CD14-positive monocyte (primary cell): ENCODE measurements at regions not wholly inside any gene's neighbourhood (a gene's known extent, or its start where the extent isn't known, plus 50 kb on each side); places are given as distances from the start of the nearest gene placed in this dataset.

ENCODE experiments used
- DNase-seq, 3 donors: peaks; one replicate each; pipeline ENCODE4 v3.0.0-alpha.2; 2011 to 2022
- H2AFZ ChIP-seq: 2 replicates; pipeline ENCODE4 v1.6.0; 2012; ENCODE audit warnings: mild to moderate bottlenecking, low read depth, low read length, inconsistent platforms; ENCODE audit not compliant: insufficient read depth, poor library complexity, severe bottlenecking
- H3K27ac ChIP-seq, 2 donors: 1 replicate in 1 of 2; 2 replicates in 1 of 2; pipeline ENCODE4 v1.5.1; 2012 to 2013; ENCODE audit warnings: low read length in 2 of 2, control low read depth in 1 of 2, inconsistent platforms in 1 of 2, low read depth in 1 of 2, mild to moderate bottlenecking in 1 of 2
- H3K27me3 ChIP-seq, 2 donors: one replicate each; pipeline versions ENCODE4 v1.6.0 to v1.6.1; 2011 to 2013; ENCODE audit warnings: low read length in 2 of 2; ENCODE audit not compliant: control insufficient read depth in 2 of 2, insufficient read depth in 2 of 2
- H3K36me3 ChIP-seq, 2 donors: replicated peaks in 1 of 2; 1 replicate in 1 of 2; 2 replicates in 1 of 2; pipeline versions ENCODE4 v1.5.1 to v1.6.1; 2012 to 2013; ENCODE audit warnings: low read length in 2 of 2, control low read depth in 1 of 2, inconsistent platforms in 1 of 2, mild to moderate bottlenecking in 1 of 2; ENCODE audit not compliant: insufficient read depth in 2 of 2, control insufficient read depth in 1 of 2
- H3K4me1 ChIP-seq, 2 donors: 1 replicate in 1 of 2; 2 replicates in 1 of 2; pipeline versions ENCODE4 v1.5.1 to v1.6.1; 2012 to 2013; ENCODE audit warnings: low read length in 2 of 2, control low read depth in 1 of 2, inconsistent platforms in 1 of 2, mild to moderate bottlenecking in 1 of 2, moderate library complexity in 1 of 2; ENCODE audit not compliant: insufficient read depth in 2 of 2, control insufficient read depth in 1 of 2
- H3K4me2 ChIP-seq: replicated peaks from 2 replicates; pipeline ENCODE3; 2012; ENCODE audit warnings: low read length, moderate library complexity, mild to moderate bottlenecking; ENCODE audit not compliant: poor library complexity, severe bottlenecking; ENCODE audit errors: extremely low read depth
- H3K4me3 ChIP-seq, 3 experiments: fragments of 200-600 bp in 1 of 3; sonication (generic) in 1 of 3; replicated peaks in 1 of 3; 1 replicate in 2 of 3; 2 replicates in 1 of 3; pipeline ENCODE4 v1.5.1; 2011 to 2013; ENCODE audit warnings: low read length in 3 of 3, mild to moderate bottlenecking in 3 of 3, control low read depth in 2 of 3, low read depth in 2 of 3, inconsistent platforms in 1 of 3, moderate library complexity in 1 of 3
- H3K79me2 ChIP-seq: 2 replicates; pipeline ENCODE4 v1.6.0; 2012; ENCODE audit warnings: mild to moderate bottlenecking, control low read depth, inconsistent platforms, low read length, moderate library complexity; ENCODE audit not compliant: insufficient read depth
- H3K9ac ChIP-seq: 2 replicates; pipeline ENCODE4 v1.6.0; 2017; ENCODE audit warnings: low read length, mild to moderate bottlenecking; ENCODE audit not compliant: insufficient read depth, poor library complexity, severe bottlenecking
- H3K9me3 ChIP-seq, 2 donors: replicated peaks in 1 of 2; 1 replicate in 1 of 2; 2 replicates in 1 of 2; pipeline versions ENCODE4 v1.5.1 to v1.6.1; 2012 to 2013; ENCODE audit warnings: low read length in 2 of 2, control low read depth in 1 of 2; ENCODE audit not compliant: control insufficient read depth in 1 of 2, insufficient read depth in 1 of 2
- H4K20me1 ChIP-seq: 2 replicates; pipeline ENCODE4 v1.6.0; 2012; ENCODE audit warnings: mild to moderate bottlenecking, low read length, control low read depth, moderate library complexity; ENCODE audit not compliant: insufficient read depth
- H3K27ac Mint-ChIP-seq, 7 donors: one replicate each; pipeline ENCODE4 v1.8.0; 2020; ENCODE audit warnings: mild to moderate bottlenecking in 7 of 7, mixed read lengths in 7 of 7, moderate library complexity in 6 of 7, inconsistent platforms in 2 of 7
- H3K27me3 Mint-ChIP-seq, 3 donors: one replicate each; pipeline ENCODE4 v1.8.0; 2021 to 2022; ENCODE audit warnings: low read depth in 3 of 3, mild to moderate bottlenecking in 3 of 3, mixed read lengths in 3 of 3, moderate library complexity in 3 of 3, inconsistent platforms in 1 of 3
- H3K36me3 Mint-ChIP-seq, 2 donors: one replicate each; pipeline ENCODE4 v1.8.0; 2020; ENCODE audit warnings: mixed read lengths in 2 of 2, inconsistent platforms in 1 of 2, mild to moderate bottlenecking in 1 of 2
- H3K4me1 Mint-ChIP-seq: one replicate; pipeline ENCODE4 v1.8.0; 2020; ENCODE audit warnings: mild to moderate bottlenecking, mixed read lengths
- H3K4me3 Mint-ChIP-seq, 2 donors: one replicate each; pipeline ENCODE4 v1.8.0; 2020; ENCODE audit warnings: mild to moderate bottlenecking in 2 of 2, mixed read lengths in 2 of 2, moderate library complexity in 1 of 2
- H3K9me3 Mint-ChIP-seq, 7 donors: one replicate each; pipeline ENCODE4 v1.8.0; 2020 to 2022; ENCODE audit warnings: mixed read lengths in 7 of 7, mild to moderate bottlenecking in 6 of 7, moderate library complexity in 6 of 7, inconsistent platforms in 2 of 7
- WGBS: methylation state at CpG from one replicate; pipeline ENCODE4 v1.1.5; 2013; ENCODE audit warnings: missing lambda C conversion rate; ENCODE audit not compliant: insufficient coverage; 5-methylcytosine and 5-hydroxymethylcytosine counted together
- intact Hi-C, 2 donors: fragments of 100-400 bp; cut with micrococcal nuclease; formaldehyde crosslinking; loops; one replicate each; pipeline versions ENCODE4 v1.15.0 to v1.15.1; 2023
- TF ChIP-seq, protein P1 (sequence below): fragments of 200-600 bp; IDR thresholded peaks from one replicate; pipeline ENCODE4 v1.8.0; 2022; ENCODE audit warnings: antibody characterized with exemption, mild to moderate bottlenecking

DNA sequence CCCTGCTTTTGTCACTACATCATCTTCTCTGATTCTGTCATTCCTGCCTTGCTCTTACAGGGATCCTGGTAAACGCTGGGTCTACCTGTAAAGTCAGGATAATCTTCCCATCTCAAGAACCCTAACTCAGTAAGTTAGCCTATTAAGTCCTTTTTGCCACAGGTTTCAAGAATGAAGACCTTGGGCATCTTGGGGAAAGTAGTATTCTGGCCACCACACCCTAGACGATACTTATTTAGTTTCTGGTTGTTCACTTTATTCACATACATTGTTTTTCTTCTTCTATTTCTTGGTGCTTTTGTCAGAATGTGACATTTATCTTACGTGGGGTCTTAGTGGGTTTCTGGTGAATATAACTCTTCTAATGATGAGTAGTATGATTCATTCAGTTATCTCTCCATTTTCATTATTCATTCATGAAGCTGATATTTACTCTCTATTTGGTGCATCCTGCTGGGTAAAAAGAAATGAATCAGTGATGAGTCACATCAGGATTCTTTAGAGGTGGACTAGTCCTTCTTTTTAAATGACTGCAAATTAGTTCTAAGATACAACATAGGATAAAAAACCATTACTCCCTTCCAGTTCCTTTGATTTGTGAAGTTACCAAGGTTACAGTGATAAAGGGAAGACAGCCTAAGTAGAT lies 514.4 kb upstream of the B3GALT2 start:
- no peak overlapping the region for H3K27ac Mint-ChIP-seq
- intact Hi-C loops: no loop called here
- Histone ChIP-seq H3K4me1 (no peaks in the 10 kb centered on the region), H2AFZ (no peak overlapping the region), H3K4me3 (no peak overlapping the region), H3K27me3 (no peaks in the 10 kb centered on the region), H3K9ac (no peak overlapping the region), H3K36me3 (no peaks in the 10 kb centered on the region), H3K27ac (no peak overlapping the region), H4K20me1 (no peaks in the 10 kb centered on the region), H3K79me2 (no peaks in the 10 kb centered on the region), H3K4me2 (no peak overlapping the region), H3K9me3 (no peaks in the 10 kb centered on the region)
- H3K4me1 Mint-ChIP-seq: no peaks in the 10 kb centered on the region
- TF ChIP-seq, protein P1, sequence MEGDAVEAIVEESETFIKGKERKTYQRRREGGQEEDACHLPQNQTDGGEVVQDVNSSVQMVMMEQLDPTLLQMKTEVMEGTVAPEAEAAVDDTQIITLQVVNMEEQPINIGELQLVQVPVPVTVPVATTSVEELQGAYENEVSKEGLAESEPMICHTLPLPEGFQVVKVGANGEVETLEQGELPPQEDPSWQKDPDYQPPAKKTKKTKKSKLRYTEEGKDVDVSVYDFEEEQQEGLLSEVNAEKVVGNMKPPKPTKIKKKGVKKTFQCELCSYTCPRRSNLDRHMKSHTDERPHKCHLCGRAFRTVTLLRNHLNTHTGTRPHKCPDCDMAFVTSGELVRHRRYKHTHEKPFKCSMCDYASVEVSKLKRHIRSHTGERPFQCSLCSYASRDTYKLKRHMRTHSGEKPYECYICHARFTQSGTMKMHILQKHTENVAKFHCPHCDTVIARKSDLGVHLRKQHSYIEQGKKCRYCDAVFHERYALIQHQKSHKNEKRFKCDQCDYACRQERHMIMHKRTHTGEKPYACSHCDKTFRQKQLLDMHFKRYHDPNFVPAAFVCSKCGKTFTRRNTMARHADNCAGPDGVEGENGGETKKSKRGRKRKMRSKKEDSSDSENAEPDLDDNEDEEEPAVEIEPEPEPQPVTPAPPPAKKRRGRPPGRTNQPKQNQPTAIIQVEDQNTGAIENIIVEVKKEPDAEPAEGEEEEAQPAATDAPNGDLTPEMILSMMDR: no peak
- no CpG with 5 or more reads among the region's 3 CpGs for WGBS
- peaks cover 0 to 3% (median 1%) of the 10 kb centered on the region in 7 donors for H3K9me3 Mint-ChIP-seq
- DNase-seq: no peak
- H3K4me3 Mint-ChIP-seq: no peak overlapping the region
- H3K36me3 Mint-ChIP-seq: no peaks in the 10 kb centered on the region
- H3K27me3 Mint-ChIP-seq: no peaks in the 10 kb centered on the region

- no peak for DNase-seq
- no peak overlapping the region for H2AFZ ChIP-seq
- no CpG with 5 or more reads among the region's 4 CpGs for WGBS
- no peak overlapping the region for H3K4me3 ChIP-seq
- no peaks in the 10 kb centered on the region for H4K20me1 ChIP-seq
- intact Hi-C loops: no loop called here
- Mint-ChIP-seq H3K4me1 (no peaks in the 10 kb centered on the region), H3K9me3 (no peaks in the 10 kb centered on the region), H3K36me3 (no peaks in the 10 kb centered on the region), H3K27ac (no peak overlapping the region), H3K4me3 (no peak overlapping the region), H3K27me3 (no peaks in the 10 kb centered on the region)
- TF ChIP-seq, protein P1: no peak
- no peaks in the 10 kb centered on the region for H3K79me2 ChIP-seq
- no peak overlapping the region for H3K4me2 ChIP-seq
- no peaks in the 10 kb centered on the region for H3K9me3 ChIP-seq
- H3K4me1 ChIP-seq: no peaks in the 10 kb centered on the region
- no peaks in the 10 kb centered on the region for H3K36me3 ChIP-seq
- H3K9ac ChIP-seq: no peak overlapping the region
- H3K27me3 ChIP-seq: no peaks in the 10 kb centered on the region
- no peak overlapping the region for H3K27ac ChIP-seq
These were observed 512.8 kb upstream of the B3GALT2 start for GRCh38 chr1:193699261-193699660.
